HG02973 (cell line): ENCODE measurements at regions not wholly inside any gene's neighbourhood (a gene's known extent, or its start where the extent isn't known, plus 50 kb on each side); places are given as distances from the start of the nearest gene placed in this dataset.

Source experiments
- ATAC-seq: cut with Tn5 transposase; IDR thresholded peaks from one replicate; pipeline ENCODE4 v1.9.1; 2021; ENCODE audit warnings: moderate library complexity; ENCODE audit not compliant: unreplicated experiment

- ATAC-seq = no peak
These were observed 147.2 kb upstream of the COX10 start for GRCh38 chr17:13921841-13922776.

DNA sequence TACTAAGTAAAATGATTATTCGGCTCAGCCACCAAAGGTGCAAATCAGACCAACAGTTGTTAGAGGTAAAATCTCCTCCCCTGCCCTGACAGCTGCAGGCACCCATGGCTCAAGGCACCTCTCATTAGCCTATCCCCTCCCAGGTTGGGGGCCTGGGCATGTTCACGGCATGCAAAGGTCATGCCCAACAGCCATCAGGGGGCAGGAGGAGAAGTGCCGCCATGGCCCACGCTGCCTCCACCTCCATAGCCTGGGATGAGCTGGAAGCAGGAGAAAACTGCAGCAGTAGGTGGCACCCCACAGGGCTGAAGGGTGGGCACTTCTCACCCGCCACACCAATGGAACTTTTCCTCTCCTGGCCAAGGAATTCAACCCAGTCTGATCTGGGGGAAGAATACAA lies 146.4 kb upstream of the COX10 start:
- ATAC-seq = no peak

- no peak for ATAC-seq
These were observed 143.7 kb upstream of the COX10 start for GRCh38 chr17:13925579-13925978.

GRCh38 chr17:13931111-13931526 lies 138.2 kb upstream of the COX10 start:
- ATAC-seq = peak; percentile 46

GRCh38 chr17:13931800-13932460 lies 137.4 kb upstream of the COX10 start:
- no peak for ATAC-seq

DNA sequence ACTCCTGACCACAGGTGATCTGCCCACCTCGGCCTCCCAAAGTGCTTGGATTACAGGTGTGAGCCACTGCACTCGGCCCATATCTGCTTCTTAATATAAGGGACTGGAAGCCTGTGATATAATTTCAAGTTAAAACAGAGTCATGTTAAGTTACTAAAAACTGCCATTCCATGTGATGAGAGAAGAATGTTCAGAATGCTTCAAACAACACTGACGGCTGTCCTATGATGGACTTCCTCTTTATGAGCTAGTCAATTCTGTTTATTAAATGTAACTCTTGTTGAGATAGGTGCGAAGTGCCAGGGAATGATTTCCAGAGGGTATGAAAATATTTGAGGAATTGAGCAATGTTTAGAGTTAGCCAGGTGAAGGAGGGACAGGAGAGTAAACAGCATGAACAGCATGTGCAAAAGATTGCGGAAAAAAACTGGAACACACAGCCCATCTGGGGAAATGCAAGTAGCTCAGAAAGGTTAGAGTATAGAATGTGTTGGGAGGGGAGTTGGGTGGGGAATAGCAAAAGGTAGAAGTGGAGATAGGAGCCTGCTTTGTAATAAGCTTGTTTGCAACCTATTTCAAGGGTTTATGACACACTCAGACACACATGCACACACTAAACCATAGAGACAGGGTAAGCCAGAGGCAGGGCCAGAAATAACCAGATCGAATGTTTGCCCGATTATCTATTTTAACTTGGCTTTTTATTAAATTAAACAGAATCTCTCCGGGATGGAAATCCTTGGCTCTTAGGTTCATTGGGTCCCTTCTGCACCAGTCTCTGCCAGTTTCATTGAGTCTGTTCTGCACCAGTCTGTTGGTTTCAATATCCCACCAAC lies 135.6 kb upstream of the COX10 start:
- ATAC-seq = no peak

DNA sequence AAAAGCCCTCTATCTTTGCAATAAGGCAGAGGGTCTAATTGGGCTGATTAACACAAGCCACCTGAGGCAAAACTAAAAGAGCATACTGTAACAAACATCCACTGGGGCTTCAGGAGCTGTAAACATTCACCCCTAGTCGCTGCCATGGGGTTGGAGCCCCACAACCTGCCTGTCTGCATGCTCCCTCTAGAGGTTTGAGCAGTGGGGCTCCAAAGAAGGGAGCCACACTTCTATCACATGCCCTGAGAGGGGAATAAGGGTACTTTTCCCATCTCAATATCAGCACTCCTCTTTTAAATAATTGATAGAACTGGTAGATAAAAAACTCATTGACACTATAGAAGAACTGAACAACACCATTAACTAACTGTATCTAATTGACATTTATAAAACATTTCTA lies 130.1 kb upstream of the COX10 start:
- no peak for ATAC-seq

GRCh38 chr17:13940858-13941665 lies 128.2 kb upstream of the COX10 start:
- ATAC-seq = no peak

DNA sequence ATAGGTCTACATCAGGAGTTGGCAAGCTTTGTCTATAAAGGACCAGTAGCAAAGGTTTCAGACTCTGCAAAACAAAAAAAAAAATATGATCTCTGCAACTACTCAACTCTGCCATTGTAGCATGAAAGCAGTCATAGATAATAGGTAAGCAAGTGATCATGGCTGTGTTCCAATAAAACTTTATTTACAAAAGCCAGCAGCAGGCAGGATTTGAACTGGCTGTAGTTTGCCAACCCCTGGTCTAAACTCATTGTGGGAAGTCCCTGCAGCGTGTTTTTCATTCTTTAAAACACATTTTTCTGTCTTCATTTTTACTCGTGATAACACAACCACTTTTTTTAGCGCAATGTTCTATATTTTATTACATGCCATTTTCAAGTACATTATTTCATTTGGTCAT lies 127.5 kb upstream of the COX10 start:
- no peak for ATAC-seq

DNA sequence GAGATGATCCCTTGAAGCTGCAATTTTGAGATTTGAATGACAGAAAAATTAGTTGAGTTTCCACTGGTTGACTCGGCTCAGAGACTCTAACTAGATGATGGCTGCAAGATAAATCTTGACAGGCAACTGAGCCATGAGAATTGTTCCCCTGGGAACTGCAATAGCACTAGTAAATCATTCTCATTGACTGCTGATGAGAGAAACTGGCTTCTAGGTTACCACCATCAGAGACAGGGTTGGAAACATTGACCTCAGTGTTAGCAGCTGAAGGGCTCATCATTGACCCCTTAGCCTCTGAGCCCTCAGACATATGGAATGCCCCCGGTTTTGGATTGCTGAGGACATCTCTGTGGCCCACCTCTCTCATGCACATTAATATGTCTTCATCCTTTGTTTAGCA lies 125.4 kb upstream of the COX10 start:
- ATAC-seq = no peak

DNA sequence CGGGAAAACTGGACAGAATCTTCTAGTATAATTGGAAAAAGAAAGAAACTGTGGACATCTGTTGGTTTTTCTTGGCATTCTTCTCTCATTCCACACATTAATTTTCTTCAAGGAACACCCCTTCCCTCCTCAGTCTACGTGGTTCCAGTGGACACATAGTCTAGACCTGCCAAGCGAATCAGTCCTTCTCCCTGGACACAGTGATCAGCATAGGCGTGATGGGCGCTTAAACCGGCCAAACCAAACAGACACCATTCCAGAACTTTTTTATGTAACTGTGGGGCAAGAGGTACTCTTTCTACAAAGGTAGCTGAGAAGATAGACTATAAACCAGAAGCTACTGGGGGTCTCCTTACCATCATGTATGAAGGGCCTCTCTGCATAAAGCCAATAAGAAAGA lies 121.8 kb upstream of the COX10 start:
- ATAC-seq = no peak

DNA sequence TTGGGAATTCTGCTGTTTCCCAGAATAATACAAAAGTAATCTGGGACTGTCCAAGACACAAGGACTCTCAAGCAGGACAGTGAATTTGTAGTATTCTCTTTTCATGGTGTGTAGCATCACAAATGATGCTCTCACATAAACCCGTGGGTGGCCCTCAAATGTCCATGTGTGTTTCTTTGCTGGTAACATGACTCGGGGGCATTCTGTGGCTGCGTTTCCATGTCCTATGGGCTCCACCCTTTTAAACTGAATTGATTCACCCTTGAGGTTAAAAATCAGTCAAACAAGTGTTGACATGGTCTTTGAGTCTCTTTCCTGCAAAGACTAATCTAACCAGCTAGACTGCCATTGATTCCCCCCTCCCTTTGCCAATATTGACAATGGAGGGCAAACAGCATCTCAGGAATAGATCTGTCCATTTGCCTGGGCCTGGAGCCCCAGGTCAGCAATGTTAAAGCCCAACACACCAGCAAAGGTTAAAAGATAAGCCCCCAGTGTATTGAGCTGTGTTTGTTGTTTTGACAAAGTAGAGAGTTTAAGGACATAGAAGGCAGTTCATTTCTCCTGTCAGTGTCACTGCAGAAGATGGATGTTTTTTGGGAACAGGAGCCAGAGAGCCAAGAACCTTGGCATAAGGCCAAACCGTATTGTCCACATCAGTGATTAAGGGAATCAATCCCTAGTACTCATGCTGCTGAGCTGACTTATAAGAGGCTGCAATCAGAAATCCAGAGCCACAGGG lies 117.1 kb upstream of the COX10 start:
- ATAC-seq = no peak

DNA sequence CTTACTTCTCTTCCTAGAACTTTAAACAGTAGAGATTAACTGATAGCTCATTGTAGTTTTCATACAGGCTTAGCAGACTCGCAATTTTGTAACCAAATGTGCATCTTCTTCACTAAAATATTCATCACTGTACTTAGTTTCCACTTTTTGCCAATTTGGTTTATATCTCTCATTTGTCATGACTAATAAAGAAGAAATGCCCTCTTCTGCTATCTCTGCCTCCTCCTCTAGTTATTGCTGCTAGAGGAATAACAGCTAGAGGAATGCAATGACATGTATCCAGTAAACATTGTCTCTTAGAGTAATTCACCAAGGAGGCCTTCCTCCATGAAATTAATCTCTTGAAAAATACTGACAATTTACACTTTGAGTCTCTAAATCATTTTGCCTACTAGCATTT lies 115.5 kb upstream of the COX10 start:
- ATAC-seq = no peak

DNA sequence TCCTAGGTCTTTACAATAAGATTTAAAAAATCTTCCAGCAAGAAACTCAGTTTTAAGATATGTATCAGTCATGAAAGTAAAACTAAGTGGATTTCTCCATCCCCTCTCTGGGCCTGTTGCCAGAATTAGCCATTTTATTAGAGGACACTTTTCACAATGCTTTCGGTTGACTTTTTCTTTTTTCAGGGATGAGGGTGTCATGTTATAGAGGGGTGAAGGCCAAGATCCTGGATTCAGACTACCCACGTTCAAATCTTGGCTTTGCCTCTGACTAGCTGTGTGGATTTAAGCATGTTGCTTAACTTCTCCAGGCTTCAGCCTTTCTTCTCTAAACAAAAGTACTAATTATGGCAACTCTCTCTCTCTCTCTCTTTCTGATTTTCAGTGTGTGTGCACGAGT lies 111.7 kb upstream of the COX10 start:
- no peak for ATAC-seq

GRCh38 chr17:13958773-13959172 lies 110.5 kb upstream of the COX10 start:
- ATAC-seq = no peak

DNA sequence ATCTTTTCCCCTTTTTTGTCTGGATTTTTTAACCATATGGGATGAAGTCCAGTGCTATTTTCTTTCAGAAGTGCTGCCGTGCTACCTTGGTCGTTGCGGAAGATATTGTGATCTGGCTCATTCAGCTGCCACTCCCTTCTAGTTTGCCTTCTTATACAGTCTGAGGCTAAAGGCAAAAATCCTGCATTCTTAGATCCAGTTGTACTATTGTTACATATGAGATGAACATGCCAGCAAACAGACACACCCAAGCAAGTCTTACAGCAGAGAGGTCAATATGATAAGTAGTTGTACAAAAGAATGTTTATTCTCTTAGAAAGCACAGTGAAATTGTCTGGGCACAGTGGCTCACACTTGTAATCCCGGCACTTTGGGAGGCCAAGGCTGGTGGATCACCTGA lies 108.0 kb upstream of the COX10 start:
- ATAC-seq = no peak

- no peak for ATAC-seq
These were observed 106.5 kb upstream of the COX10 start for GRCh38 chr17:13962716-13963240.

GRCh38 chr17:13967416-13967815 lies 101.9 kb upstream of the COX10 start:
- no peak for ATAC-seq

DNA sequence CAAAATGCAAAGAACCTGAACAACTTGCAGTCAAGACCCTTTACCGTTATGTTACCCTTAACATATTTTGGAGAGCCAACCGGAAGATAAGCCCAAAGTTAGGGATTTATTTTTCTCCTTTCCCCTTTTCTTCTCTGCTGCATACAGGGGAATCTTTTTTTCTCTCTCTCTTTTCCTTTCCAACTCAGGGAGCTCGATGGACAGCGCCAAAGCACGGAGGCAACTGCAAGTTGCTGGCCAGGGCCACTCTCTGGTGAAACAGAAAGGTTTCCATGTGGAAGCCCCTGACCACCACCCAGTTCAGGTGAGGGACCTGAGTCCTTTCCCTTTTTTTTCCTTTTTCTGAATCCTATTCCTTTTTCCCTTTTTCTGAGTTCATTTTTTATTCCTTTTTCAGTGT lies 98.8 kb upstream of the COX10 start:
- ATAC-seq = no peak
